Karpas-422 (cell line): ENCODE measurements at regions not wholly inside any gene's neighbourhood (a gene's known extent, or its start where the extent isn't known, plus 50 kb on each side); places are given as distances from the start of the nearest gene placed in this dataset.

Experiments used
- DNase-seq: peaks from one replicate; pipeline ENCODE4 v3.0.0-alpha.2; 2015
- H2AFZ ChIP-seq: fragments of 200-600 bp; sonication (generic); 2 replicates; pipeline ENCODE4 v1.6.1; 2014; ENCODE audit warnings: antibody characterized with exemption, low read length, mixed read lengths
- H3K27ac ChIP-seq: fragments of 200-600 bp; sonication (generic); 2 replicates; pipeline ENCODE4 v1.5.1; 2014; ENCODE audit warnings: mild to moderate bottlenecking, low read length, moderate library complexity
- H3K27me3 ChIP-seq: fragments of 200-600 bp; sonication (generic); 2 replicates; pipeline ENCODE4 v1.6.1; 2014; ENCODE audit warnings: low read length, mixed read lengths
- H3K36me3 ChIP-seq: fragments of 200-600 bp; sonication (generic); 2 replicates; pipeline ENCODE4 v1.6.1; 2014; ENCODE audit warnings: low read length, mixed read lengths; ENCODE audit not compliant: insufficient read depth
- H3K4me1 ChIP-seq: fragments of 200-600 bp; sonication (generic); 2 replicates; pipeline ENCODE4 v1.6.1; 2014; ENCODE audit warnings: mild to moderate bottlenecking, low read length, mixed read lengths
- H3K4me2 ChIP-seq: fragments of 200-600 bp; sonication (generic); 2 replicates; pipeline ENCODE4 v1.6.1; 2014; ENCODE audit warnings: low read length, low read depth, mild to moderate bottlenecking; ENCODE audit not compliant: poor library complexity, severe bottlenecking
- H3K4me3 ChIP-seq: fragments of 200-600 bp; sonication (generic); 2 replicates; pipeline ENCODE4 v1.5.1; 2014; ENCODE audit warnings: mild to moderate bottlenecking, antibody characterized with exemption, low read length, mixed read lengths
- H3K79me2 ChIP-seq: fragments of 200-600 bp; sonication (generic); 2 replicates; pipeline ENCODE4 v1.6.1; 2014; ENCODE audit warnings: mild to moderate bottlenecking, low read length, mixed read lengths
- H3K9ac ChIP-seq: fragments of 200-600 bp; sonication (generic); 2 replicates; pipeline ENCODE4 v1.6.0; 2014; ENCODE audit warnings: low read length
- H3K9me2 ChIP-seq: fragments of 200-600 bp; sonication (generic), shearing (Covaris generic); replicated peaks from 2 replicates; pipeline ENCODE4 v1.6.0; 2014; ENCODE audit warnings: mild to moderate bottlenecking, low read length, moderate library complexity; ENCODE audit not compliant: insufficient read depth
- H3K9me3 ChIP-seq: fragments of 300-700, 200-600 bp; sonication (generic); 2 replicates; pipeline ENCODE4 v1.6.1; 2014; ENCODE audit warnings: low read length, mixed read lengths
- H4K20me1 ChIP-seq: fragments of 200-600 bp; sonication (generic); 2 replicates; pipeline ENCODE4 v1.6.1; 2014; ENCODE audit warnings: mild to moderate bottlenecking, antibody characterized with exemption, low read length, low read depth; ENCODE audit not compliant: insufficient read depth

- Histone ChIP-seq H2AFZ (no peak overlapping the region), H3K27ac (no peak overlapping the region), H4K20me1 (no peaks in the 10 kb centered on the region), H3K4me1 (no peaks in the 10 kb centered on the region), H3K4me3 (no peak overlapping the region), H3K9me2 (no peaks in the 10 kb centered on the region), H3K79me2 (no peaks in the 10 kb centered on the region), H3K27me3 (no peaks in the 10 kb centered on the region), H3K4me2 (no peak overlapping the region), H3K9ac (no peak overlapping the region), H3K9me3 (no peaks in the 10 kb centered on the region), H3K36me3 (no peaks in the 10 kb centered on the region)
- DNase-seq = no peak
Observed at GRCh38 chr5:98635656-98636055, 137.8 kb upstream of the RGMB start.

DNA sequence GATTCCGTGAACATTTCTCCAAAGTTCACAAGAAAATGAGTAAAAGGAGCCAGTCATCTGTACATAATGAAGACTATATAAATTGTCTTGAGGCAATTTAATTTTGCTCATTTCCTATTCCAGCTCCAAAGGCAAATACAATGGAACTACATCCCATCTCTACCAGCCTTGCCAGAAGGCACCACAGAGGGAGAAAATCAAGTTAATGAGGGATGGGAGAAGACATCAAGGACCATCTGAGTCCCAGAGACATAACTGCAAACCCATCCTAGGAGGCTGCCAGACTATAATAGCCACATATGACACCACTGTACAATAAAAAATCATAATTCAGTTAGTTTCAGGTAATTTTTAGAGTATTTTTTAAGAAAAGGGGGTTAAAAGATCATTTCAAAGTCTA is 136.3 kb upstream of the RGMB start:
- Histone ChIP-seq H3K4me3 (no peak overlapping the region), H3K36me3 (no peaks in the 10 kb centered on the region), H2AFZ (no peak overlapping the region), H3K4me1 (no peaks in the 10 kb centered on the region), H3K9ac (no peak overlapping the region), H4K20me1 (no peaks in the 10 kb centered on the region), H3K27me3 (no peaks in the 10 kb centered on the region), H3K27ac (no peak overlapping the region), H3K4me2 (no peak overlapping the region), H3K79me2 (no peaks in the 10 kb centered on the region), H3K9me2 (no peaks in the 10 kb centered on the region), H3K9me3 (no peaks in the 10 kb centered on the region)
- DNase-seq = no peak

DNA sequence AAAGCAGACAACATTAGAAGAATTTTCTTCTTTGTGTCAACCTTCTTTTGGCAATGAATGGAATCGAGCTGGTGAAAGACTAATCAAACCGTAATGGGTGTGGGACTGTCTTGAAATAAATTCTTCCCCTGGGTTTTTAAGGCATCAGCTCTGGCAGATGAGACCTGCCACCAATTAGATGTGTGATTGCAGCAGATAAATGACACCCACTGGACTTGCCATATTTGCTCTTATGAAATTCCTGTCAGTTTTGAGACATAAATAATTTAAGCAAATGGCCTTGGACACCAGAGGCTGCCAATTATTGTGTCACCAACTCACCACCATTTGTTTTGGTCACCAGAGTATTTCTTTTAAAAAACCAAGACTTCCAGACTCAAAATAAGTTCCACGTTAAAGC is 135.9 kb upstream of the RGMB start:
- H4K20me1 ChIP-seq = no peaks in the 10 kb centered on the region
- H3K4me2 ChIP-seq = no peak overlapping the region
- no peak overlapping the region for H3K27ac ChIP-seq
- no peaks in the 10 kb centered on the region for H3K36me3 ChIP-seq
- H3K9me3 ChIP-seq = no peaks in the 10 kb centered on the region
- no peaks in the 10 kb centered on the region for H3K27me3 ChIP-seq
- DNase-seq = no peak
- H3K9ac ChIP-seq = no peak overlapping the region
- H3K4me1 ChIP-seq = no peaks in the 10 kb centered on the region
- H3K4me3 ChIP-seq = no peak overlapping the region
- no peaks in the 10 kb centered on the region for H3K79me2 ChIP-seq
- H2AFZ ChIP-seq = no peak overlapping the region
- no peaks in the 10 kb centered on the region for H3K9me2 ChIP-seq

DNA sequence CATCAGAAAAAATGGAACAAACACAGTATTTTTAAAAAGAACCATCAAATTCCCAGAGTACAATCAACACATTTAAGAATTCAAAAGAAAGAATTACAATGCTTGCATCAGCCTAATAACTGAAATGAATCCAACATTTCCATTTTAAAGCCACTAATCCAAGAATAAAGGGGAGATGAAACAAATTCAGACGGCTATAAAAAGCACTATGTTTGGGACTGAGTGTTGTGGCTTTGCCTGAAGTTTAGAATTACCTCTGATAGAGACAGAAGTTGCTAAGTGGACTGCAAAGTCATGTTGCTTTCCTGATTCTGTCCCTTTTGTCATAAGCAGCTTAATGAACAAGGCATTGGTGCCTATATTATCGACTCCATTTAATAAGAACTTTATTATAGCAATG is 135.4 kb upstream of the RGMB start:
- H2AFZ ChIP-seq = no peak overlapping the region
- H3K27me3 ChIP-seq = no peaks in the 10 kb centered on the region
- H3K36me3 ChIP-seq = no peaks in the 10 kb centered on the region
- H3K4me1 ChIP-seq = no peaks in the 10 kb centered on the region
- DNase-seq = no peak
- H3K9ac ChIP-seq = no peak overlapping the region
- H3K27ac ChIP-seq = no peak overlapping the region
- no peak overlapping the region for H3K4me2 ChIP-seq
- H3K9me3 ChIP-seq = no peaks in the 10 kb centered on the region
- H3K4me3 ChIP-seq = no peak overlapping the region
- H3K9me2 ChIP-seq = no peaks in the 10 kb centered on the region
- H4K20me1 ChIP-seq = no peaks in the 10 kb centered on the region
- no peaks in the 10 kb centered on the region for H3K79me2 ChIP-seq

GRCh38 chr5:98638701-98639100 is 134.8 kb upstream of the RGMB start:
- Histone ChIP-seq H3K4me1 (no peaks in the 10 kb centered on the region), H3K4me3 (no peak overlapping the region), H3K27me3 (no peaks in the 10 kb centered on the region), H3K9me2 (no peaks in the 10 kb centered on the region), H3K9ac (no peak overlapping the region), H3K36me3 (no peaks in the 10 kb centered on the region), H3K79me2 (no peaks in the 10 kb centered on the region), H4K20me1 (no peaks in the 10 kb centered on the region), H3K27ac (no peak overlapping the region), H3K4me2 (no peak overlapping the region), H3K9me3 (no peaks in the 10 kb centered on the region), H2AFZ (no peak overlapping the region)
- DNase-seq = no peak

GRCh38 chr5:98639274-98639673 is 134.2 kb upstream of the RGMB start:
- no peak overlapping the region for H2AFZ ChIP-seq
- DNase-seq = no peak
- no peaks in the 10 kb centered on the region for H3K4me1 ChIP-seq
- H3K27me3 ChIP-seq = no peaks in the 10 kb centered on the region
- no peak overlapping the region for H3K4me2 ChIP-seq
- no peaks in the 10 kb centered on the region for H4K20me1 ChIP-seq
- no peaks in the 10 kb centered on the region for H3K9me3 ChIP-seq
- H3K4me3 ChIP-seq = no peak overlapping the region
- no peaks in the 10 kb centered on the region for H3K79me2 ChIP-seq
- no peaks in the 10 kb centered on the region for H3K36me3 ChIP-seq
- no peaks in the 10 kb centered on the region for H3K9me2 ChIP-seq
- no peak overlapping the region for H3K9ac ChIP-seq
- no peak overlapping the region for H3K27ac ChIP-seq

- H3K9me2 ChIP-seq = no peaks in the 10 kb centered on the region
- H3K4me1 ChIP-seq = no peaks in the 10 kb centered on the region
- H3K36me3 ChIP-seq = no peaks in the 10 kb centered on the region
- H3K27ac ChIP-seq = no peak overlapping the region
- no peak for DNase-seq
- H3K79me2 ChIP-seq = no peaks in the 10 kb centered on the region
- H4K20me1 ChIP-seq = no peaks in the 10 kb centered on the region
- no peaks in the 10 kb centered on the region for H3K9me3 ChIP-seq
- no peaks in the 10 kb centered on the region for H3K27me3 ChIP-seq
- no peak overlapping the region for H2AFZ ChIP-seq
- no peak overlapping the region for H3K9ac ChIP-seq
- no peak overlapping the region for H3K4me3 ChIP-seq
- no peak overlapping the region for H3K4me2 ChIP-seq
Observed at GRCh38 chr5:98641671-98642070, 131.8 kb upstream of the RGMB start.

- H3K27ac ChIP-seq = no peak overlapping the region
- DNase-seq = no peak
- no peak overlapping the region for H2AFZ ChIP-seq
- no peaks in the 10 kb centered on the region for H3K79me2 ChIP-seq
- no peaks in the 10 kb centered on the region for H3K9me2 ChIP-seq
- H3K9me3 ChIP-seq = no peaks in the 10 kb centered on the region
- no peak overlapping the region for H3K4me3 ChIP-seq
- no peak overlapping the region for H3K4me2 ChIP-seq
- no peaks in the 10 kb centered on the region for H3K4me1 ChIP-seq
- H3K36me3 ChIP-seq = no peaks in the 10 kb centered on the region
- H3K9ac ChIP-seq = no peak overlapping the region
- H3K27me3 ChIP-seq = no peaks in the 10 kb centered on the region
- no peaks in the 10 kb centered on the region for H4K20me1 ChIP-seq
Observed at GRCh38 chr5:98643569-98643968, 129.9 kb upstream of the RGMB start.

DNA sequence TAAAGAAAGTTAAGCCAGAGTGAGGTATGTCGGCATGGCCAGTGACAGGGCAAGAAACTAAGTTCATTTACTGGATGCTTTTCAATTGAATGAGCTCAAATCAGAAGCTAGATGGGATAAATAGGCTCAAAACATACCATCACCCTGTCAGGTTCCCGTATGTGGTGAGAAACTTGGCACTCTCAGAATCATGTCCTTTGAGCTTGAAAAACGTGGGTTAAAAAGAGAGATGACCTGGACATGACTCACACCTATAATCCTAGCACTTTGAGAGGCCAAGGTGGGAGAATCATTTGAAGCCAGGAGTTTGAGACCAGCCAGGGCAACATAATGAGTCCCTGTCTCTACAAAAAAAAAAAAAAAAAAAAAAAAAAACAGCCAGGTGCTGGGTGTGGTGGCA is 121.7 kb upstream of the RGMB start:
- H3K9me2 ChIP-seq = no peaks in the 10 kb centered on the region
- no peak overlapping the region for H2AFZ ChIP-seq
- H3K9me3 ChIP-seq = no peaks in the 10 kb centered on the region
- no peaks in the 10 kb centered on the region for H3K4me1 ChIP-seq
- DNase-seq = no peak
- no peaks in the 10 kb centered on the region for H4K20me1 ChIP-seq
- no peaks in the 10 kb centered on the region for H3K36me3 ChIP-seq
- H3K27ac ChIP-seq = no peak overlapping the region
- no peak overlapping the region for H3K4me2 ChIP-seq
- H3K9ac ChIP-seq = no peak overlapping the region
- no peaks in the 10 kb centered on the region for H3K79me2 ChIP-seq
- no peak overlapping the region for H3K4me3 ChIP-seq
- H3K27me3 ChIP-seq = no peaks in the 10 kb centered on the region
